K562 (cell line): ENCODE measurements at regions not wholly inside any gene's neighbourhood (a gene's known extent, or its start where the extent isn't known, plus 50 kb on each side); places are given as distances from the start of the nearest gene placed in this dataset.

Experiments used
- ATAC-seq: fragments of 200-7000 bp; cut with Tn5 transposase; 3 replicates; pipeline ENCODE4 v1.9.1; 2020; ENCODE audit warnings: moderate library complexity
- BruUV-seq: library from RNA; stranded (reverse); fragments of 400-500 nt; replicated peaks from 2 replicates; lab custom pipeline; 2021; lab: Mats Ljungman, UMichigan
- CTCF ChIA-PET: fragments of 300-600 bp; formaldehyde crosslinking; extraction: SDS; loops from one replicate; lab custom pipeline; 2021; ENCODE audit warnings: low intra/inter-chr PET ratio; lab: Yijun Ruan, JAX
- POLR2A ChIA-PET: fragments of 300-600, 350-650 bp; sonication (Branson Sonifier 250); formaldehyde crosslinking; extraction: SDS; loops from one replicate; lab custom pipeline; 2021; ENCODE audit warnings: antibody characterized with exemption, inconsistent platforms; lab: Yijun Ruan, JAX
- DNase-seq, 4 experiments: peaks; one replicate each; pipeline versions ENCODE4 v3.0.0 to v3.0.0-alpha.2; 2011 to 2018; ENCODE audit warnings: low spot score in 3 of 4, mixed read lengths in 3 of 4; ENCODE audit errors: extremely low read depth in 1 of 4
- FAIRE-seq: peaks from 2 replicates; lab custom pipeline; 2011; peaks lifted over from hg19 to GRCh38; lab: Jason Lieb, UNC
- H2AFZ ChIP-seq: 2 replicates; pipeline ENCODE4 v1.6.0; 2011; ENCODE audit warnings: low read depth, low read length, control low read depth, inconsistent platforms
- H3K27ac ChIP-seq: fragments of 200-600 bp; 3 replicates; pipeline ENCODE4 v1.8.0; 2011; ENCODE audit warnings: low read depth, mild to moderate bottlenecking, control low read depth, inconsistent platforms, low read length, moderate library complexity, mixed read lengths; ENCODE audit errors: extremely low read depth
- H3K27me3 ChIP-seq, 2 experiments: fragments of 300-600 bp in 1 of 2; 2 replicates in 1 of 2; 3 replicates in 1 of 2; pipeline versions ENCODE4 v1.6.0 to v1.8.0; 2011; ENCODE audit warnings: inconsistent platforms in 2 of 2, low read length in 2 of 2, mild to moderate bottlenecking in 1 of 2, mixed read lengths in 1 of 2, moderate library complexity in 1 of 2; ENCODE audit not compliant: control insufficient read depth in 2 of 2, insufficient read depth in 2 of 2
- H3K36me3 ChIP-seq: fragments of 300-600 bp; 3 replicates; pipeline ENCODE4 v1.8.0; 2011; ENCODE audit warnings: mild to moderate bottlenecking, low read length, inconsistent platforms; ENCODE audit not compliant: control insufficient read depth, insufficient read depth
- H3K4me1 ChIP-seq, 2 experiments: fragments of 200-600 bp in 1 of 2; replicated peaks in 1 of 2; 2 replicates in 1 of 2; 3 replicates in 1 of 2; pipeline versions ENCODE4 v1.5.1 to v1.8.0; 2011; ENCODE audit warnings: inconsistent platforms in 2 of 2, low read length in 2 of 2, mild to moderate bottlenecking in 1 of 2, mixed read lengths in 1 of 2, moderate library complexity in 1 of 2; ENCODE audit not compliant: control insufficient read depth in 2 of 2, insufficient read depth in 2 of 2
- H3K4me2 ChIP-seq: 2 replicates; pipeline ENCODE4 v1.6.1; 2011; ENCODE audit warnings: low read length, control low read depth, inconsistent platforms, mixed read lengths; ENCODE audit not compliant: insufficient read depth
- H3K4me3 ChIP-seq: fragments of 200-600 bp; sonication (generic), shearing (Covaris generic); 2 replicates; pipeline ENCODE4 v1.5.1; 2016; ENCODE audit warnings: control low read depth, inconsistent platforms
- H3K79me2 ChIP-seq: fragments of 200-600 bp; 3 replicates; pipeline ENCODE4 v1.8.0; 2011; ENCODE audit warnings: low read length, inconsistent platforms; ENCODE audit not compliant: control insufficient read depth, insufficient read depth
- H3K9ac ChIP-seq, 2 experiments: 2 replicates each; pipeline versions ENCODE4 v1.6.0 to v1.6.1; 2011; ENCODE audit warnings: low read depth in 2 of 2, low read length in 2 of 2, control low read depth in 1 of 2, inconsistent platforms in 1 of 2, mild to moderate bottlenecking in 1 of 2, mixed read lengths in 1 of 2; ENCODE audit not compliant: insufficient read depth in 1 of 2
- H3K9me1 ChIP-seq: one replicate; pipeline ENCODE4 v1.6.0; 2011; ENCODE audit warnings: inconsistent platforms, mild to moderate bottlenecking, low read length, moderate library complexity; ENCODE audit not compliant: control insufficient read depth, insufficient read depth
- H3K9me3 ChIP-seq: replicated peaks from 2 replicates; pipeline ENCODE4 v1.5.1; 2011; ENCODE audit warnings: low read depth, low read length, inconsistent platforms; ENCODE audit not compliant: control insufficient read depth, insufficient read depth
- H4K20me1 ChIP-seq: replicated peaks from 2 replicates; pipeline ENCODE4 v1.6.1; 2011; ENCODE audit warnings: low read length, inconsistent platforms, mixed read lengths; ENCODE audit not compliant: control insufficient read depth, insufficient read depth
- BACH1 ChIP-seq: fragments of 200-800 bp; sonication (Bioruptor generic); IDR thresholded peaks from 2 replicates; pipeline ENCODE4 v1.6.1; 2016; ENCODE audit warnings: missing genetic modification characterization, missing compliant biosample characterization
- CCAR2 ChIP-seq: fragments of 200-400 bp; formaldehyde crosslinking; IDR thresholded peaks from 2 replicates; pipeline ENCODE4 v1.6.1; 2017; ENCODE audit warnings: mild to moderate bottlenecking, low read depth, low read length
- E4F1 ChIP-seq: fragments of 250-450 bp; sonication (Bioruptor Pico); IDR thresholded peaks from 2 replicates; pipeline ENCODE4 v1.5.0; 2021; ENCODE audit warnings: mild to moderate bottlenecking, borderline replicate concordance
- MAFF ChIP-seq: IDR thresholded peaks from 2 replicates; pipeline ENCODE4 v1.6.1; 2012; ENCODE audit warnings: low read length, improper control_type of control experiment
- MEIS2 ChIP-seq: fragments of 450-650 bp; IDR thresholded peaks from 2 replicates; pipeline ENCODE4 v1.6.1; 2014; ENCODE audit warnings: mild to moderate bottlenecking; ENCODE audit not compliant: partially characterized antibody
- NCOA6 ChIP-seq: fragments of 450-650 bp; IDR thresholded peaks from 2 replicates; pipeline ENCODE4 v1.6.1; 2017; ENCODE audit warnings: mild to moderate bottlenecking
- PKNOX1 ChIP-seq: fragments of 450-650 bp; IDR thresholded peaks from 2 replicates; pipeline ENCODE4 v1.6.1; 2016
- SMARCE1 ChIP-seq: fragments of 450-650 bp; IDR thresholded peaks from 2 replicates; pipeline ENCODE4 v1.7.1; 2016; ENCODE audit warnings: mild to moderate bottlenecking
- TAF9B ChIP-seq: fragments of 450-650 bp; IDR thresholded peaks from 2 replicates; pipeline ENCODE4 v1.6.1; 2018; ENCODE audit warnings: mild to moderate bottlenecking; ENCODE audit not compliant: partially characterized antibody
- TFAP4 ChIP-seq: sonication (generic); formaldehyde crosslinking; IDR thresholded peaks from 2 replicates; pipeline ENCODE4 v1.8.0; 2022; ENCODE audit warnings: missing genetic modification reagents, mild to moderate bottlenecking, moderate library complexity, borderline replicate concordance
- ZNF316 ChIP-seq: fragments of 450-650 bp; IDR thresholded peaks from 2 replicates; pipeline ENCODE4 v1.6.1; 2016
- ZNF324 ChIP-seq: fragments of 250-450 bp; sonication (Bioruptor Pico); IDR thresholded peaks from 2 replicates; pipeline ENCODE4 v1.4.0; 2020; ENCODE audit warnings: mild to moderate bottlenecking
- WGBS: fragments of 100-300 bp; shearing (Covaris generic); methylation state at CpG from one replicate; pipeline ENCODE4 v1.1.6; 2016; ENCODE audit warnings: low coverage, mixed read lengths; ENCODE audit not compliant: insufficient coverage; ENCODE audit errors: missing lambda C conversion rate; 5-methylcytosine and 5-hydroxymethylcytosine counted together
- in situ Hi-C: fragments of 300-500 bp; cut with MboI; formaldehyde crosslinking; loops from 4 replicates; pipeline ENCODE4 v1.15.0; 2018; ENCODE audit warnings: inconsistent platforms, mixed read lengths
- intact Hi-C: fragments of 100-400 bp; cut with micrococcal nuclease; formaldehyde crosslinking; loops from 2 replicates; pipeline ENCODE4 v1.14.2; 2022

GRCh38 chr21:39106881-39107462 lies 76.3 kb downstream of the PSMG1 start:
- POLR2A ChIA-PET = interaction anchor here (0.7 to 1.0 kb wide), 2 partner anchors 8 to 11 kb away, joined by 3 read pairs; no protein-coding TSS in a partner anchor
- no peak for TF ChIP-seq TFAP4 (CRISPR knock-in tag)
- TF ChIP-seq, all 486 proteins: peak for 0
- Histone ChIP-seq H3K79me2 (no peaks in the 10 kb centered on the region), H3K4me2 (no peak overlapping the region), H3K27me3 (peaks cover 44% of the 10 kb centered on the region in 2 experiments), H4K20me1 (no peaks in the 10 kb centered on the region), H3K4me1 (peaks cover 0 to 11% of the 10 kb centered on the region in 2 experiments; a peak in 3 of 5 replicates), H3K9me3 (no peaks in the 10 kb centered on the region), H3K9me1 (no peaks in the 10 kb centered on the region), H3K27ac (no peak overlapping the region), H2AFZ (no peak overlapping the region; the same call in 1 of the 2 replicates), H3K4me3 (no peak overlapping the region), H3K9ac (no peak overlapping the region), H3K36me3 (no peaks in the 10 kb centered on the region)
- FAIRE-seq (no peak), DNase-seq (no peak), ATAC-seq (no peak)
- in situ Hi-C loops = no loop called here
- 16% methylated on average over 15 of the region's 15 CpGs for WGBS
- CTCF ChIA-PET = no interaction called here
- intact Hi-C loops = no loop called here
- BruUV-seq = no TSS peak

GRCh38 chr21:39105836-39106235 lies 77.4 kb downstream of the PSMG1 start:
- Histone ChIP-seq H3K9me3 (no peaks in the 10 kb centered on the region), H3K9me1 (no peaks in the 10 kb centered on the region), H3K36me3 (no peaks in the 10 kb centered on the region), H2AFZ (peak overlapping the region; percentile 71), H3K9ac (no peak overlapping the region), H3K27me3 (peaks cover 42 to 44% of the 10 kb centered on the region in 2 experiments), H3K4me3 (no peak overlapping the region), H4K20me1 (no peaks in the 10 kb centered on the region), H3K27ac (no peak overlapping the region), H3K79me2 (no peaks in the 10 kb centered on the region), H3K4me2 (no peak overlapping the region; the same call in 1 of the 2 replicates), H3K4me1 (peaks cover 0 to 11% of the 10 kb centered on the region in 2 experiments; a peak in 3 of 5 replicates)
- peak; percentile 80 for ATAC-seq
- CTCF ChIA-PET = no interaction called here
- intact Hi-C loops = no loop called here
- POLR2A ChIA-PET = interaction anchor here (0.6 to 1.4 kb wide), 5 partner anchors 10 to 360 kb away, joined by 3 to 8 read pairs (median 3); no protein-coding TSS in a partner anchor
- no TSS peak for BruUV-seq
- in situ Hi-C loops = no loop called here
- DNase-seq = peak in 2 of 4 experiments; percentile 28 to 42
- peak; percentile 79 for FAIRE-seq
- 13% methylated on average over 4 of the region's 4 CpGs for WGBS
- TF ChIP-seq BACH1 (tag) = peak; percentile 73
- TF ChIP-seq MEIS2 = peak; percentile 49
- peak; percentile 46; the same call in 1 of the 2 replicates for TF ChIP-seq MAFF
- no peak for TF ChIP-seq CCAR2
- TF ChIP-seq PKNOX1 = 0 out of 2 replicates have a peak, but pooled peaks have one; percentile 28
- TF ChIP-seq ZNF324 = no peak
- TF ChIP-seq E4F1 (CRISPR knock-in tag) = no peak
- TF ChIP-seq SMARCE1 = no peak
- TF ChIP-seq NCOA6 = no peak
- TF ChIP-seq ZNF316 = peak; percentile 91
- no peak for TF ChIP-seq TAF9B
